ENCODE measurements at regions not wholly inside any gene's neighbourhood (a gene's known extent, or its start where the extent isn't known, plus 50 kb on each side); places are given as distances from the start of the nearest gene placed in this dataset.

GRCh38 chr2:8458503-8459459 is 223.1 kb upstream of the ID2 start:
- in situ Hi-C loops (cut with MboI), result no loop called here
- Histone ChIP-seq H3K9ac (ENCODE audit: insufficient read depth in 1 of 2, low read depth in 2 of 2, low read length in 2 of 2) (no peak overlapping the region), H3K79me2 (ENCODE audit: control insufficient read depth, insufficient read depth, low read length) (no peaks in the 10 kb centered on the region), H3K4me3 (no peak overlapping the region), H4K20me1 (replicated peaks; ENCODE audit: control insufficient read depth, insufficient read depth, low read length) (no peaks in the 10 kb centered on the region; the same call in 1 of the 2 replicates), H3K4me2 (ENCODE audit: insufficient read depth, low read length) (no peak overlapping the region), H3K4me1 (replicated peaks in 1 of 2; ENCODE audit: control insufficient read depth in 2 of 2, insufficient read depth in 2 of 2, low read length in 2 of 2) (peaks cover 0 to 5% of the 10 kb centered on the region in 2 experiments; a peak in 1 of 5 replicates), H3K36me3 (ENCODE audit: control insufficient read depth, insufficient read depth, low read length) (no peaks in the 10 kb centered on the region), H3K27me3 (ENCODE audit: control insufficient read depth in 2 of 2, insufficient read depth in 2 of 2, low read length in 2 of 2) (peaks cover 51 to 68% of the 10 kb centered on the region in 2 experiments), H3K9me1 (ENCODE audit: control insufficient read depth, insufficient read depth, low read length) (no peaks in the 10 kb centered on the region), H3K27ac (ENCODE audit: extremely low read depth, low read depth, low read length) (no peak overlapping the region), H2AFZ (ENCODE audit: low read depth, low read length) (no peak overlapping the region), H3K9me3 (replicated peaks; ENCODE audit: control insufficient read depth, insufficient read depth, low read depth, low read length) (no peaks in the 10 kb centered on the region)
- ATAC-seq (no peak), FAIRE-seq (no peak), DNase-seq (ENCODE audit: extremely low read depth in 1 of 4, low spot score in 3 of 4) (no peak)
- POLR2A ChIA-PET, result interaction anchor here (0.6 kb wide), 1 partner anchor 9 kb away, joined by 3 read pairs; no protein-coding TSS in a partner anchor
- TF ChIP-seq TCF15 (CRISPR knock-in tag; IDR thresholded peaks at IDR 0.05), result no peak
- TF ChIP-seq FOXK2 (conservative IDR thresholded peaks at IDR 0.05 in 1 of 2, IDR thresholded peaks at IDR 0.05 in 1 of 2; ENCODE audit: low read depth in 2 of 2), result no peak
- TF ChIP-seq SMARCA4 (IDR thresholded peaks at IDR 0.05), result no peak
- TF ChIP-seq NFE2L1 (tag; IDR thresholded peaks at IDR 0.05; ENCODE audit: borderline replicate concordance, low read depth), result no peak
- no peak for TF ChIP-seq SPI1 (IDR thresholded peaks at IDR 0.05; ENCODE audit: borderline replicate concordance, low read depth, low read length)
- no peak for TF ChIP-seq ZNF140 (CRISPR knock-in tag; IDR thresholded peaks at IDR 0.05)
- no peak for TF ChIP-seq PML (IDR thresholded peaks at IDR 0.05; ENCODE audit: low read length)
- no peak for TF ChIP-seq KDM4B (IDR thresholded peaks at IDR 0.05; ENCODE audit: borderline replicate concordance in 2 of 2, low read depth in 1 of 2)
- no peak for TF ChIP-seq HNRNPUL1 (IDR thresholded peaks at IDR 0.05; ENCODE audit: low read length)
- no peak for TF ChIP-seq E2F8 (IDR thresholded peaks at IDR 0.05; ENCODE audit: low read depth, partially characterized antibody)
- no peak for TF ChIP-seq ZNF232 (CRISPR knock-in tag; IDR thresholded peaks at IDR 0.05)
- no peak for TF ChIP-seq ZSCAN29 (IDR thresholded peaks at IDR 0.05)
- TF ChIP-seq ARNT (IDR thresholded peaks at IDR 0.05), result no peak
- no peak for TF ChIP-seq RNF2 (IDR thresholded peaks at IDR 0.05)
- TF ChIP-seq FOS (IDR thresholded peaks at IDR 0.05; ENCODE audit: extremely low read depth, insufficient read length), result no peak
- TF ChIP-seq ZFP1 (CRISPR knock-in tag; IDR thresholded peaks at IDR 0.05), result no peak
- no peak for TF ChIP-seq COPS2 (conservative IDR thresholded peaks at IDR 0.05)
- TF ChIP-seq ELF2 (CRISPR knock-in tag; IDR thresholded peaks at IDR 0.05), result no peak
- intact Hi-C loops (cut with micrococcal nuclease), result no loop called here
- CTCF ChIA-PET (ENCODE audit: low intra/inter-chr PET ratio), result interaction anchor here (0.7 kb wide), 1 partner anchor 1096 kb away, joined by 3 read pairs; no protein-coding TSS in a partner anchor
- WGBS (ENCODE audit: insufficient coverage, low coverage, missing lambda C conversion rate), result 2% methylated on average over 10 of the region's 10 CpGs
- no TSS peak for BruUV-seq (replicated peaks)

Data from K562 (cell line).